ENCODE measurements at regions not wholly inside any gene's neighbourhood (a gene's known extent, or its start where the extent isn't known, plus 50 kb on each side); places are given as distances from the start of the nearest gene placed in this dataset.

GRCh38 chr4:4594285-4594920 is 52.6 kb upstream of the STX18 start:
- DNase-seq, result no peak

GRCh38 chr4:4593596-4594284 is 51.9 kb upstream of the STX18 start:
- DNase-seq, result no peak

- no peak for DNase-seq
These were observed 50.6 kb upstream of the STX18 start for GRCh38 chr4:4592414-4592813.

Measured in DMS 273 treated with DMSO at 0.1 percent for 48 hours (cell line).